ENCODE measurements at regions not wholly inside any gene's neighbourhood (a gene's known extent, or its start where the extent isn't known, plus 50 kb on each side); places are given as distances from the start of the nearest gene placed in this dataset.

- 73% methylated on average over 5 of the region's 7 CpGs for WGBS
- no peaks in the 10 kb centered on the region for H3K79me1 ChIP-seq (replicated peaks; ENCODE audit: low read length, poor library complexity, severe bottlenecking)
Measured at GRCh38 chr2:45269149-45269793, 260.0 kb upstream of the SIX2 start.

GRCh38 chr2:45268631-45269030 is 259.4 kb upstream of the SIX2 start:
- Histone ChIP-seq H3K27me3 (ENCODE audit: control insufficient read depth in 1 of 2, insufficient read depth in 1 of 2, low read length in 2 of 2) (peaks cover 0 to 23% of the 10 kb centered on the region in 2 experiments), H2BK5ac (ENCODE audit: low read depth, low read length, poor library complexity, severe bottlenecking) (no peak overlapping the region), H2BK12ac (ENCODE audit: low read length in 2 of 2) (no peak overlapping the region), H3K4me2 (ENCODE audit: low read length, poor library complexity, severe bottlenecking) (no peak overlapping the region), H4K91ac (ENCODE audit: low read length) (no peak overlapping the region), H2BK15ac (ENCODE audit: low read depth, poor library complexity, severe bottlenecking) (no peak overlapping the region), H4K8ac (ENCODE audit: low read length) (no peak overlapping the region), H3K9ac (ENCODE audit: low read length) (no peak overlapping the region), H3K23ac (ENCODE audit: low read length in 2 of 2) (no peak overlapping the region), H3K36me3 (ENCODE audit: control insufficient read depth in 1 of 2, insufficient read depth in 2 of 2, low read depth in 1 of 2, low read length in 2 of 2) (no peaks in the 10 kb centered on the region), H3K4me3 (ENCODE audit: insufficient read depth in 1 of 2, low read depth in 1 of 2, low read length in 2 of 2) (no peak overlapping the region), H3K18ac (ENCODE audit: low read depth in 1 of 2, low read length in 2 of 2) (no peak overlapping the region), H3K79me1 (replicated peaks; ENCODE audit: low read length, poor library complexity, severe bottlenecking) (no peaks in the 10 kb centered on the region), H2AFZ (ENCODE audit: low read depth, low read length) (no peak overlapping the region), H2AK5ac (ENCODE audit: low read length, severe bottlenecking) (no peak overlapping the region), H3K14ac (ENCODE audit: low read length in 2 of 2) (no peak overlapping the region), H3K27ac (ENCODE audit: low read length, poor library complexity, severe bottlenecking) (no peak overlapping the region), H3K4me1 (ENCODE audit: control insufficient read depth, insufficient read depth, low read depth, low read length) (no peaks in the 10 kb centered on the region), H2BK120ac (ENCODE audit: low read depth, low read length) (no peak overlapping the region), H3K9me3 (ENCODE audit: control insufficient read depth, low read length) (no peaks in the 10 kb centered on the region), H3K4ac (ENCODE audit: low read depth in 1 of 2, low read length in 2 of 2) (no peak overlapping the region)
- no peak for DNase-seq
- 91% methylated on average over 3 of the region's 3 CpGs for WGBS

More at GRCh38 chr2:45269149-45269793, 260.0 kb upstream of the SIX2 start:
- H3K4me2 ChIP-seq (ENCODE audit: low read length, poor library complexity, severe bottlenecking): no peak overlapping the region
- no peak overlapping the region for H3K4me3 ChIP-seq (ENCODE audit: insufficient read depth in 1 of 2, low read depth in 1 of 2, low read length in 2 of 2)
- H3K14ac ChIP-seq (ENCODE audit: low read length in 2 of 2): no peak overlapping the region
- peaks cover 4% of the 10 kb centered on the region for H3K4me1 ChIP-seq (ENCODE audit: control insufficient read depth, insufficient read depth, low read depth, low read length)
- H2BK15ac ChIP-seq (ENCODE audit: low read depth, poor library complexity, severe bottlenecking): no peak overlapping the region
- H4K91ac ChIP-seq (ENCODE audit: low read length): no peak overlapping the region
- no peak overlapping the region for H2BK12ac ChIP-seq (ENCODE audit: low read length in 2 of 2)
- H3K4ac ChIP-seq (ENCODE audit: low read depth in 1 of 2, low read length in 2 of 2): no peak overlapping the region
- no peaks in the 10 kb centered on the region for H3K36me3 ChIP-seq (ENCODE audit: control insufficient read depth in 1 of 2, insufficient read depth in 2 of 2, low read depth in 1 of 2, low read length in 2 of 2)
- no peak overlapping the region for H4K8ac ChIP-seq (ENCODE audit: low read length)
- no peak overlapping the region for H3K9ac ChIP-seq (ENCODE audit: low read length)
- H2AK5ac ChIP-seq (ENCODE audit: low read length, severe bottlenecking): no peak overlapping the region
- no peak overlapping the region for H2AFZ ChIP-seq (ENCODE audit: low read depth, low read length)
- no peak overlapping the region for H3K27ac ChIP-seq (ENCODE audit: low read length, poor library complexity, severe bottlenecking)
- DNase-seq: no peak
- no peak overlapping the region for H2BK120ac ChIP-seq (ENCODE audit: low read depth, low read length)
- peaks cover 0 to 22% of the 10 kb centered on the region in 2 experiments for H3K27me3 ChIP-seq (ENCODE audit: control insufficient read depth in 1 of 2, insufficient read depth in 1 of 2, low read length in 2 of 2)
- H3K9me3 ChIP-seq (ENCODE audit: control insufficient read depth, low read length): no peaks in the 10 kb centered on the region
- H2BK5ac ChIP-seq (ENCODE audit: low read depth, low read length, poor library complexity, severe bottlenecking): no peak overlapping the region
- no peak overlapping the region for H3K23ac ChIP-seq (ENCODE audit: low read length in 2 of 2)
- no peak overlapping the region for H3K18ac ChIP-seq (ENCODE audit: low read depth in 1 of 2, low read length in 2 of 2)

DNA sequence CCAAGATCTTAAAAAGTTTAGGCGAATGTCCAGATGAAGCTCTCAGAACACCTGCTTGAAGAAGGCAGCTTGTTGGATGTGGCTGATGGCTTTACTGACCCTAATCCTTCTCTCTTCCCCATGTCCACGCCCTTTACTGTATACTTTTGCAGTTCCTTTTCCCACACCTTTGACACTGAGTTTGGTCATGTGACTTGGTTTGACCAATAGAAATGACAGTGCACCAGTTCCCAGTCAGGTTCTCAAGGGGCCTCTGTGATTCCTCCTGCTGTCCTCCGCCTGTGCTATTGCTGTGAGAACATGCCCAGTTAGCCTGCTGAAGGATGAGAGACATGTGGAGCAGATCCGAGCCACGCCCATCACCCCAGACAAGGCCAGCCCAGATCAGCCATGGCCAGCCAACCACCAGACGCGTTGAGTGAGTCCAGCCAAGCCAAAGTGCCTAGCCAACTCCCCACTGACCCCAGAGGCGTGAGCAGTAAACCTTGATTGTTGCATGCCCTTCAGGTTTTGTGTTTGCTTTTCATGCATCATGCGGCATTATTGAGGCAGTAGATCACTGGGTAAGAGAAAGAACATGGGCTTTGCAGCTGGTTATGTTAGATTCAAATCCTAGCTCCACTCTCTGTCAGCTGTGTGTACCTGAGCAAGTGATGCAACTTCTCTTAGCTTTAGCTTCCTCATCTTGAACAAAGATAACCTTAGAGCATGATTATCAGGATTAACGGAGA is 258.0 kb upstream of the SIX2 start:
- 93% methylated on average over 10 of the region's 10 CpGs for WGBS
- Histone ChIP-seq H4K91ac (ENCODE audit: low read length) (no peak overlapping the region), H3K14ac (ENCODE audit: low read length in 2 of 2) (no peak overlapping the region), H4K8ac (ENCODE audit: low read length) (no peak overlapping the region), H2BK120ac (ENCODE audit: low read depth, low read length) (no peak overlapping the region), H2AK5ac (ENCODE audit: low read length, severe bottlenecking) (no peak overlapping the region), H3K9ac (ENCODE audit: low read length) (no peak overlapping the region), H2AFZ (ENCODE audit: low read depth, low read length) (no peak overlapping the region), H3K4ac (ENCODE audit: low read depth in 1 of 2, low read length in 2 of 2) (no peak overlapping the region), H3K4me1 (ENCODE audit: control insufficient read depth, insufficient read depth, low read depth, low read length) (no peaks in the 10 kb centered on the region), H2BK12ac (ENCODE audit: low read length in 2 of 2) (no peak overlapping the region), H3K18ac (ENCODE audit: low read depth in 1 of 2, low read length in 2 of 2) (no peak overlapping the region), H3K79me1 (replicated peaks; ENCODE audit: low read length, poor library complexity, severe bottlenecking) (no peaks in the 10 kb centered on the region), H3K27me3 (ENCODE audit: control insufficient read depth in 1 of 2, insufficient read depth in 1 of 2, low read length in 2 of 2) (peaks cover 0 to 31% of the 10 kb centered on the region in 2 experiments), H3K27ac (ENCODE audit: low read length, poor library complexity, severe bottlenecking) (no peak overlapping the region), H3K4me2 (ENCODE audit: low read length, poor library complexity, severe bottlenecking) (no peak overlapping the region), H3K36me3 (ENCODE audit: control insufficient read depth in 1 of 2, insufficient read depth in 2 of 2, low read depth in 1 of 2, low read length in 2 of 2) (no peaks in the 10 kb centered on the region), H3K4me3 (ENCODE audit: insufficient read depth in 1 of 2, low read depth in 1 of 2, low read length in 2 of 2) (no peak overlapping the region), H3K23ac (ENCODE audit: low read length in 2 of 2) (no peak overlapping the region), H2BK15ac (ENCODE audit: low read depth, poor library complexity, severe bottlenecking) (no peak overlapping the region), H2BK5ac (ENCODE audit: low read depth, low read length, poor library complexity, severe bottlenecking) (no peak overlapping the region), H3K9me3 (ENCODE audit: control insufficient read depth, low read length) (no peaks in the 10 kb centered on the region)
- DNase-seq: no peak

DNA sequence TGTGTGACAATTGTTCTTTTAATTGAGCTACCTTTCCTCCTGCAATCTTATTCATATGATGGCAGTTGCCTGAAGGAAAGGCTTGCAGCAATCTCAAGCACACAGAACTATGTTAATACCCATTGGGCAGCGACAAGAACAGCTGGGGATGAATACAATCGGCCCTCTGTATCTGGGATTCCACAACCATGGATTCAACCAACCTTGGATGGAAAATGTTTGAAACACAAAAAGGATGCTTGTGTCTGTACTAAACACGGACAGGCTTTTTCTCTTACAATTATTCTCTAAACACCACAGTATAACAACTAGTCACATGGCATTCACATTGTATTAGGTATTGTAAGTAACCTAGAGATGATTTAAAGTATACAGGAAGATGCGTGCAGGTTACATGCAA is 256.1 kb upstream of the SIX2 start:
- 94% methylated on average over 2 of the region's 4 CpGs for WGBS
- no peak overlapping the region for H2BK15ac ChIP-seq (ENCODE audit: low read depth, poor library complexity, severe bottlenecking)
- H2BK5ac ChIP-seq (ENCODE audit: low read depth, low read length, poor library complexity, severe bottlenecking): no peak overlapping the region
- no peak overlapping the region for H4K8ac ChIP-seq (ENCODE audit: low read length)
- H3K4me2 ChIP-seq (ENCODE audit: low read length, poor library complexity, severe bottlenecking): no peak overlapping the region
- DNase-seq: no peak
- no peak overlapping the region for H3K4me3 ChIP-seq (ENCODE audit: insufficient read depth in 1 of 2, low read depth in 1 of 2, low read length in 2 of 2)
- no peak overlapping the region for H2BK12ac ChIP-seq (ENCODE audit: low read length in 2 of 2)
- H3K4me1 ChIP-seq (ENCODE audit: control insufficient read depth, insufficient read depth, low read depth, low read length): peaks cover 2% of the 10 kb centered on the region
- no peak overlapping the region for H3K23ac ChIP-seq (ENCODE audit: low read length in 2 of 2)
- no peaks in the 10 kb centered on the region for H3K9me3 ChIP-seq (ENCODE audit: control insufficient read depth, low read length)
- H3K36me3 ChIP-seq (ENCODE audit: control insufficient read depth in 1 of 2, insufficient read depth in 2 of 2, low read depth in 1 of 2, low read length in 2 of 2): no peaks in the 10 kb centered on the region
- H3K14ac ChIP-seq (ENCODE audit: low read length in 2 of 2): no peak overlapping the region
- H3K4ac ChIP-seq (ENCODE audit: low read depth in 1 of 2, low read length in 2 of 2): no peak overlapping the region
- no peaks in the 10 kb centered on the region for H3K79me1 ChIP-seq (replicated peaks; ENCODE audit: low read length, poor library complexity, severe bottlenecking)
- H3K18ac ChIP-seq (ENCODE audit: low read depth in 1 of 2, low read length in 2 of 2): no peak overlapping the region
- H2AK5ac ChIP-seq (ENCODE audit: low read length, severe bottlenecking): no peak overlapping the region
- no peak overlapping the region for H2AFZ ChIP-seq (ENCODE audit: low read depth, low read length)
- H4K91ac ChIP-seq (ENCODE audit: low read length): no peak overlapping the region
- no peak overlapping the region for H3K27ac ChIP-seq (ENCODE audit: low read length, poor library complexity, severe bottlenecking)
- H3K27me3 ChIP-seq (ENCODE audit: control insufficient read depth in 1 of 2, insufficient read depth in 1 of 2, low read length in 2 of 2): peaks cover 0 to 36% of the 10 kb centered on the region in 2 experiments
- H2BK120ac ChIP-seq (ENCODE audit: low read depth, low read length): no peak overlapping the region
- no peak overlapping the region for H3K9ac ChIP-seq (ENCODE audit: low read length)
